SK-N-SH (cell line): ENCODE measurements at regions not wholly inside any gene's neighbourhood (a gene's known extent, or its start where the extent isn't known, plus 50 kb on each side); places are given as distances from the start of the nearest gene placed in this dataset.

Source experiments
- GABPA ChIP-seq: IDR thresholded peaks from 2 replicates; pipeline ENCODE4 v1.4.0; 2012; ENCODE audit warnings: low read depth, mild to moderate bottlenecking
- POLR2AphosphoS5 ChIP-seq: IDR thresholded peaks from 2 replicates; pipeline ENCODE4 v1.6.1; 2012; ENCODE audit warnings: low read depth, low read length
- RCOR1 ChIP-seq: fragments of 150-350 bp; IDR thresholded peaks from 2 replicates; pipeline ENCODE4 v1.6.1; 2017; ENCODE audit warnings: antibody characterized with exemption, low read length
- RFX5 ChIP-seq: IDR thresholded peaks from 2 replicates; pipeline ENCODE4 v1.6.1; 2012; ENCODE audit warnings: mild to moderate bottlenecking, improper control_type of control experiment, low read length
- TAF1 ChIP-seq: IDR thresholded peaks from 2 replicates; pipeline ENCODE4 v1.6.1; 2012; ENCODE audit warnings: low read depth, mild to moderate bottlenecking, low read length, moderate library complexity, borderline replicate concordance
- TF ChIP-seq, protein P1 (sequence below): fragments of 200-600 bp; sonication (generic); IDR thresholded peaks from 2 replicates; pipeline ENCODE4 v1.6.1; 2017; ENCODE audit warnings: antibody characterized with exemption, mild to moderate bottlenecking, moderate library complexity
- TF ChIP-seq, protein P2 (sequence below): fragments of 150-350 bp; IDR thresholded peaks from 2 replicates; pipeline ENCODE4 v1.6.1; 2017; ENCODE audit warnings: antibody characterized with exemption, low read length, low read depth, borderline replicate concordance
- TF ChIP-seq, protein P3 (sequence below): IDR thresholded peaks from 2 replicates; pipeline ENCODE4 v1.4.0; 2012; ENCODE audit warnings: low read depth, borderline replicate concordance

DNA sequence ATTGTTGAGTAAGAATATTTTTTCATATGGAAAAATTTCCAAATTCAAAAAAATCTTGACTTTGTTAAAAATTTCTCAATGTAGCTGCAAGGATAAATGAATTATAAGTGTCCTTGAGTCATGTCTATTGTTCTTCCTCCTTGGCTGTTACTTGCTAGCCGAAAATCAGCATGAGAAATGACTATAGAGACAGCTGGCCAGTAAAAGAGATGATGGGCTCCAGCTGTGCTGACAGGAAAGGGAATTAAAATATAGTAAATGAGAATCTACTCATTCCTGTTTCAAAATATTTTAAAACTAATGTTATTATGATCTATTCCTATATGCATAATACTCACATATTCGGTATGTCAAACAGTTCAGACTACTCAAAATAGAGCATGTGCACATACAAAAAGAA is 1292.6 kb downstream of the BRINP3 start:
- TF ChIP-seq, protein P1, sequence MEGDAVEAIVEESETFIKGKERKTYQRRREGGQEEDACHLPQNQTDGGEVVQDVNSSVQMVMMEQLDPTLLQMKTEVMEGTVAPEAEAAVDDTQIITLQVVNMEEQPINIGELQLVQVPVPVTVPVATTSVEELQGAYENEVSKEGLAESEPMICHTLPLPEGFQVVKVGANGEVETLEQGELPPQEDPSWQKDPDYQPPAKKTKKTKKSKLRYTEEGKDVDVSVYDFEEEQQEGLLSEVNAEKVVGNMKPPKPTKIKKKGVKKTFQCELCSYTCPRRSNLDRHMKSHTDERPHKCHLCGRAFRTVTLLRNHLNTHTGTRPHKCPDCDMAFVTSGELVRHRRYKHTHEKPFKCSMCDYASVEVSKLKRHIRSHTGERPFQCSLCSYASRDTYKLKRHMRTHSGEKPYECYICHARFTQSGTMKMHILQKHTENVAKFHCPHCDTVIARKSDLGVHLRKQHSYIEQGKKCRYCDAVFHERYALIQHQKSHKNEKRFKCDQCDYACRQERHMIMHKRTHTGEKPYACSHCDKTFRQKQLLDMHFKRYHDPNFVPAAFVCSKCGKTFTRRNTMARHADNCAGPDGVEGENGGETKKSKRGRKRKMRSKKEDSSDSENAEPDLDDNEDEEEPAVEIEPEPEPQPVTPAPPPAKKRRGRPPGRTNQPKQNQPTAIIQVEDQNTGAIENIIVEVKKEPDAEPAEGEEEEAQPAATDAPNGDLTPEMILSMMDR: no peak
- TF ChIP-seq POLR2AphosphoS5: no peak
- TF ChIP-seq RCOR1: no peak
- TF ChIP-seq, protein P2, sequence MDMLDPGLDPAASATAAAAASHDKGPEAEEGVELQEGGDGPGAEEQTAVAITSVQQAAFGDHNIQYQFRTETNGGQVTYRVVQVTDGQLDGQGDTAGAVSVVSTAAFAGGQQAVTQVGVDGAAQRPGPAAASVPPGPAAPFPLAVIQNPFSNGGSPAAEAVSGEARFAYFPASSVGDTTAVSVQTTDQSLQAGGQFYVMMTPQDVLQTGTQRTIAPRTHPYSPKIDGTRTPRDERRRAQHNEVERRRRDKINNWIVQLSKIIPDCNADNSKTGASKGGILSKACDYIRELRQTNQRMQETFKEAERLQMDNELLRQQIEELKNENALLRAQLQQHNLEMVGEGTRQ: no peak
- no peak for TF ChIP-seq RFX5
- no peak for TF ChIP-seq GABPA
- TF ChIP-seq, protein P3, sequence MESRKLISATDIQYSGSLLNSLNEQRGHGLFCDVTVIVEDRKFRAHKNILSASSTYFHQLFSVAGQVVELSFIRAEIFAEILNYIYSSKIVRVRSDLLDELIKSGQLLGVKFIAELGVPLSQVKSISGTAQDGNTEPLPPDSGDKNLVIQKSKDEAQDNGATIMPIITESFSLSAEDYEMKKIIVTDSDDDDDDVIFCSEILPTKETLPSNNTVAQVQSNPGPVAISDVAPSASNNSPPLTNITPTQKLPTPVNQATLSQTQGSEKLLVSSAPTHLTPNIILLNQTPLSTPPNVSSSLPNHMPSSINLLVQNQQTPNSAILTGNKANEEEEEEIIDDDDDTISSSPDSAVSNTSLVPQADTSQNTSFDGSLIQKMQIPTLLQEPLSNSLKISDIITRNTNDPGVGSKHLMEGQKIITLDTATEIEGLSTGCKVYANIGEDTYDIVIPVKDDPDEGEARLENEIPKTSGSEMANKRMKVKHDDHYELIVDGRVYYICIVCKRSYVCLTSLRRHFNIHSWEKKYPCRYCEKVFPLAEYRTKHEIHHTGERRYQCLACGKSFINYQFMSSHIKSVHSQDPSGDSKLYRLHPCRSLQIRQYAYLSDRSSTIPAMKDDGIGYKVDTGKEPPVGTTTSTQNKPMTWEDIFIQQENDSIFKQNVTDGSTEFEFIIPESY: no peak
- no peak for TF ChIP-seq TAF1
